ENCODE measurements at regions not wholly inside any gene's neighbourhood (a gene's known extent, or its start where the extent isn't known, plus 50 kb on each side); places are given as distances from the start of the nearest gene placed in this dataset.
"Not testable (repeated sequence)": the region's sequence is repeated elsewhere in the genome, so short reads cannot be mapped to it uniquely, and the experiment has no call there.

DNA sequence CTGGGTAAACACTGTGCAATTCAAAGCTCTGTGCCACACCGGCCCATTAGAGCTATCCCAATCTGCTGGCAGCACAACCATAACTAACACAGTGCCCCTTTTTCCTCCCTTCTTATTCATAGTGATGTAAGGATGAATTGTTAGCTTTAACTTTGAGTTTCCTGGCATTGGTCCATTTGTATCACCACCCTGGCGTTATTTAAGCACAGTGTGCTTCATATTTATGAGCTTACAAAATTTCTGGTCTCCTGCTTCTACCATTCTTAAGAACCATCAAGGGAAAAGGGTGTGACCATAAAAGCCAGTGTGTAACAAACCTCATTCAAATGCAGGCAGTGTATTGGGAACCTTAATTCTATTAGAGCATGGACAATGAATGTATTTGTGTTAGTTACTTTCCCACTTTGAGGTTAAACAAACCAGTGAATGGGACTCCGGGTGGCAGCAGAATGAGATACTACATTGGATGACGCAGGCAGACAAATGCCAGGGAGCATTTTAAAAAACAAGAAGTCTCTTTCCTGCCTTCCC lies 222.6 kb downstream of the TMEM161B start:
- no peak for DNase-seq (ENCODE audit: low read depth, low spot score)
- TF ChIP-seq FOXP2 (optimal IDR thresholded peaks at IDR 0.05; ENCODE audit: control extremely low read depth, extremely low read length, insufficient read depth): no peak
- no peak for TF ChIP-seq POLR2AphosphoS5 (IDR thresholded peaks at IDR 0.05; ENCODE audit: borderline replicate concordance, low read depth, low read length)
- no peak for TF ChIP-seq EZH2 (IDR thresholded peaks at IDR 0.05)
- Histone ChIP-seq H3K9me3 (ENCODE audit: low read depth, low read length) (no peaks in the 10 kb centered on the region), H3K9ac (ENCODE audit: insufficient read length) (no peak overlapping the region), H3K27ac (no peak overlapping the region), H3K36me3 (ENCODE audit: insufficient read depth, low read length) (no peaks in the 10 kb centered on the region), H3K4me3 (no peak overlapping the region)

- no peak overlapping the region for H3K27ac ChIP-seq
- H3K36me3 ChIP-seq (ENCODE audit: insufficient read depth, low read length): no peaks in the 10 kb centered on the region
- no peak for DNase-seq (ENCODE audit: low read depth, low spot score)
- no peak overlapping the region for H3K4me3 ChIP-seq
- no peak overlapping the region for H3K9ac ChIP-seq (ENCODE audit: insufficient read length)
- no peak for TF ChIP-seq POLR2AphosphoS5 (IDR thresholded peaks at IDR 0.05; ENCODE audit: borderline replicate concordance, low read depth, low read length)
- TF ChIP-seq EZH2 (IDR thresholded peaks at IDR 0.05): no peak
- no peak for TF ChIP-seq FOXP2 (optimal IDR thresholded peaks at IDR 0.05; ENCODE audit: control extremely low read depth, extremely low read length, insufficient read depth)
- H3K9me3 ChIP-seq (ENCODE audit: low read depth, low read length): no peaks in the 10 kb centered on the region
Measured at GRCh38 chr5:88045165-88045564, 223.5 kb downstream of the TMEM161B start.

DNA sequence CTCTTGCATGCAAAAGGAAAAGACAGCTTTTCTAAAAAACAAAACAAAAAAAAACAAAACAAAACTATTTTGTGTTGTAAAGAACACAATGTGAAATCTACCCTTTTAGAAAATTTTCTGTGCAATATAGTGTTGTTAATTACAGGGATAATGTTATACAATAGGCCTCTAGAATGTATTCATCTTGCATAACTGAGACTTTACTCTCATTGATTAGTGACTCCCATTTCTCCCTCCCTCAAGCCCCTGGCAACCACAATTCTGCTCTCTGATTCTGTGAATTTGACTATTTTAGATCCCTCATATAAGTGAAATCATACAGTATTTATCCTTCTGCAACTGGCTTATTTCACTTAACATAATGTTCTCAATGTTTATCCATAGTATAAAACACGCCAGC lies 234.1 kb downstream of the TMEM161B start:
- Histone ChIP-seq H3K9ac (ENCODE audit: insufficient read length) (no peak overlapping the region), H3K4me3 (no peak overlapping the region), H3K36me3 (ENCODE audit: insufficient read depth, low read length) (no peaks in the 10 kb centered on the region), H3K27ac (no peak overlapping the region), H3K9me3 (ENCODE audit: low read depth, low read length) (no peaks in the 10 kb centered on the region)
- DNase-seq (ENCODE audit: low read depth, low spot score): no peak
- TF ChIP-seq EZH2 (IDR thresholded peaks at IDR 0.05) (no peak), POLR2AphosphoS5 (IDR thresholded peaks at IDR 0.05; ENCODE audit: borderline replicate concordance, low read depth, low read length) (no peak), FOXP2 (optimal IDR thresholded peaks at IDR 0.05; ENCODE audit: control extremely low read depth, extremely low read length, insufficient read depth) (no peak)

DNA sequence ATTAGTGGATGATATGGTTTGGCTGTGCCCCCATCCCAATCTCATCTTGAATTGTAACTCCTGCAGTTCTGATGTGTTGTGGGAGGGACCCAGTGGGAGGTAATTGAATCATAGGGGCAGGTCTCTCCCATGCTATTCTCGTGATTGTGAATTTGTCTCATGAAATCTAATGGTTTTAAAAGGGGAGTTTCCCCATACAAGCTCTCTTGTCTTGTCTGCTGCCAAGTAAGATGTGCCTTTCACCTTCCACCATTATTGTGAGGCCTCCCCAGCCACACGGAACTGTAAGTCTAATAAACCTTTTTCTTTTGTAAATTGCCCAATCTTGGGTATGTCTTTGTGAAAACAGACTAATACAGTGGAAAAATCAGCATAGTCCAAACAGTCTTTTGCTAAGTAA lies 235.5 kb downstream of the TMEM161B start:
- H3K4me3 ChIP-seq: no peak overlapping the region
- H3K9me3 ChIP-seq (ENCODE audit: low read depth, low read length): no peaks in the 10 kb centered on the region

DNA sequence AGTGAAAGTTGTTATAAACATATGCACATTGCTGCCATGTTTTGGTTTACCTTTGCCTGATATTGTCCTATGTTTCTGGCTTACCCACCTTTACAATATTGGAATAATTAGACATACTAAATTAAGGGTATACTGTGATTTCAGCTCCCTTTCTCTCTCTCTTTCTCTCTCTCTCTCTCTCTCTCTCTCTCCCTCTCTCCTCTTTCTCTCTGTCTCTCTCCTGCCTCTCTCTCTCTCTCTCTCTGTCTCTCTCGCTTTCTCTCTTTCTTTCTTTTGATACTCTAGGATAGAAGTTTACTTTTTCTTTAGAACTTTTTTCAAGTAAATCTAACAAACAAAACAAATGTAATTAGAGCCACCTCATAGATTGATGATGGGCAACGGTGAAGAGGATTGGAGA lies 239.6 kb downstream of the TMEM161B start:
- Histone ChIP-seq H3K27ac (no peak overlapping the region), H3K9me3 (ENCODE audit: low read depth, low read length) (no peaks in the 10 kb centered on the region), H3K4me3 (no peak overlapping the region), H3K9ac (ENCODE audit: insufficient read length) (no peak overlapping the region), H3K36me3 (ENCODE audit: insufficient read depth, low read length) (no peaks in the 10 kb centered on the region)
- TF ChIP-seq POLR2AphosphoS5 (IDR thresholded peaks at IDR 0.05; ENCODE audit: borderline replicate concordance, low read depth, low read length) (no peak), EZH2 (IDR thresholded peaks at IDR 0.05) (no peak), FOXP2 (optimal IDR thresholded peaks at IDR 0.05; ENCODE audit: control extremely low read depth, extremely low read length, insufficient read depth) (no peak)
- no peak for DNase-seq (ENCODE audit: low read depth, low spot score)

More for the DNA sequence above, 235.5 kb downstream of the TMEM161B start:
- Histone ChIP-seq H3K27ac (no peak overlapping the region), H3K9ac (ENCODE audit: insufficient read length) (no peak overlapping the region), H3K36me3 (ENCODE audit: insufficient read depth, low read length) (no peaks in the 10 kb centered on the region)
- TF ChIP-seq EZH2 (IDR thresholded peaks at IDR 0.05) (no peak), FOXP2 (optimal IDR thresholded peaks at IDR 0.05; ENCODE audit: control extremely low read depth, extremely low read length, insufficient read depth) (no peak), POLR2AphosphoS5 (IDR thresholded peaks at IDR 0.05; ENCODE audit: borderline replicate concordance, low read depth, low read length) (no peak)
- no peak for DNase-seq (ENCODE audit: low read depth, low spot score)

DNA sequence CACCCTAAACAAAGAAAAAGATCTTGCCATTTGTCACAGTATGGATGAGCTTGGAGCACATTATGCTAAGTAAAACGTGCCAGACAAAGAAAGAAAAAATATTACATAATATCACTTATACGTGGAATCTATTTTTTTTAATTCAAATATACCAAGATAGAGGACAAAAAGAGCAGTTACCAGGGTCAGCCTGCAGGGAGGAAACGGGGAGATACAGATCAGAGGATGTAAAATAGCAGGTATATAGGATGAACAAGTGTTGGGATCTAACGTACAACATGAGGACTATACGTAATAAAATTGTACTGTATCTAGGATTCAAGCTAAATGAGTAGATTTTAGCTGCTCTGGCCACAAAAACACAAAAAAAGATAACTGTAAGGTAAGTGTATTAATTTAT lies 247.5 kb downstream of the TMEM161B start:
- H3K4me3 ChIP-seq: no peak overlapping the region
- TF ChIP-seq FOXP2 (optimal IDR thresholded peaks at IDR 0.05; ENCODE audit: control extremely low read depth, extremely low read length, insufficient read depth): no peak
- no peak for TF ChIP-seq POLR2AphosphoS5 (IDR thresholded peaks at IDR 0.05; ENCODE audit: borderline replicate concordance, low read depth, low read length)
- H3K9me3 ChIP-seq (ENCODE audit: low read depth, low read length): no peaks in the 10 kb centered on the region
- no peak for DNase-seq (ENCODE audit: low read depth, low spot score)
- no peak overlapping the region for H3K9ac ChIP-seq (ENCODE audit: insufficient read length)
- H3K36me3 ChIP-seq (ENCODE audit: insufficient read depth, low read length): no peaks in the 10 kb centered on the region
- H3K27ac ChIP-seq: no peak overlapping the region

- not testable (repeated sequence) for H3K36me3 ChIP-seq (ENCODE audit: insufficient read depth, low read length); H3K9ac ChIP-seq (ENCODE audit: insufficient read length); H3K27ac ChIP-seq; H3K4me3 ChIP-seq; H3K9me3 ChIP-seq (ENCODE audit: low read depth, low read length); DNase-seq (ENCODE audit: low read depth, low spot score)
Measured at GRCh38 chr5:88014984-88015383, 253.7 kb downstream of the TMEM161B start.

DNA sequence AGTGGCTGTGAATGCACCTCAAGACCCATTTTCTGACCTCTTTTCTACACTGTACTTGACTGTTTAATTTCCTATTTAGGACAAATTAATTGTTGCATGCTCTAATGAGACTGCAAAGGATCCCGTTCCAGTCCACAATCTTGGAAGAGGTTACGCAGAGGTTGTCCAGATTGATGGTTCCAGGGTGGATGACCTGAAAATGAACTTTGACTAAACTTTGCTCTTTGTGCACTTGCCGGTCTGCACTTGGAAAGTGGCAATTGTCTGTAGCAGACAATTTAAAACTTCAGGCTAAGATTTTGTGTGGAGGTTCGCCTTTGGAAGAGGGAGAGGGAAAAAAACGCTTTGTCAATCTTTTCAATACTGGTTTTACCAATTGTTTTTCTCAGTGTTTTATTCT lies 267.8 kb downstream of the TMEM161B start:
- Histone ChIP-seq H3K9me3 (ENCODE audit: low read depth, low read length) (no peaks in the 10 kb centered on the region), H3K36me3 (ENCODE audit: insufficient read depth, low read length) (no peaks in the 10 kb centered on the region), H3K27ac (no peak overlapping the region), H3K9ac (ENCODE audit: insufficient read length) (no peak overlapping the region), H3K4me3 (no peak overlapping the region)
- TF ChIP-seq EZH2 (IDR thresholded peaks at IDR 0.05): no peak
- no peak for TF ChIP-seq FOXP2 (optimal IDR thresholded peaks at IDR 0.05; ENCODE audit: control extremely low read depth, extremely low read length, insufficient read depth)
- TF ChIP-seq POLR2AphosphoS5 (IDR thresholded peaks at IDR 0.05; ENCODE audit: borderline replicate concordance, low read depth, low read length): no peak
- DNase-seq (ENCODE audit: low read depth, low spot score): no peak

- DNase-seq (ENCODE audit: low read depth, low spot score): no peak
- H3K9me3 ChIP-seq (ENCODE audit: low read depth, low read length): no peaks in the 10 kb centered on the region
- H3K9ac ChIP-seq (ENCODE audit: insufficient read length): no peak overlapping the region
- no peak for TF ChIP-seq FOXP2 (optimal IDR thresholded peaks at IDR 0.05; ENCODE audit: control extremely low read depth, extremely low read length, insufficient read depth)
- TF ChIP-seq EZH2 (IDR thresholded peaks at IDR 0.05): no peak
- no peak overlapping the region for H3K27ac ChIP-seq
- H3K36me3 ChIP-seq (ENCODE audit: insufficient read depth, low read length): no peaks in the 10 kb centered on the region
- no peak overlapping the region for H3K4me3 ChIP-seq
Measured at GRCh38 chr5:87997662-87998061, 271.0 kb downstream of the TMEM161B start.
